ENCODE measurements at regions not wholly inside any gene's neighbourhood (a gene's known extent, or its start where the extent isn't known, plus 50 kb on each side); places are given as distances from the start of the nearest gene placed in this dataset.

- TF ChIP-seq CTCF (IDR thresholded peaks at IDR 0.05; ENCODE audit: low read depth, low read length): no peak
- TF ChIP-seq POLR2A (IDR thresholded peaks at IDR 0.05; ENCODE audit: extremely low read depth, insufficient read length): no peak
These were observed 173.2 kb downstream of the VEGFA start for GRCh38 chr6:43943099-43943766.

Measured in NB4 (cell line).